ENCODE measurements at regions not wholly inside any gene's neighbourhood (a gene's known extent, or its start where the extent isn't known, plus 50 kb on each side); places are given as distances from the start of the nearest gene placed in this dataset.
A peak's percentile ranks its signal among the peaks of the same experiment; 100 is the strongest.

- no peaks in the 10 kb centered on the region for H3K27me3 ChIP-seq
- no peak for TF ChIP-seq CTCF (IDR thresholded peaks at IDR 0.05)
Measured at GRCh38 chr11:104781719-104782376, 116.4 kb downstream of the CASP12 start.

GRCh38 chr11:104781037-104781436 lies 117.2 kb downstream of the CASP12 start:
- intact Hi-C loops (cut with DNase I): no loop called here
- DNase-seq (no peak), ATAC-seq (no peak)
- no peaks in the 10 kb centered on the region for H3K27me3 ChIP-seq
- no peak overlapping the region for H3K27ac ChIP-seq
- TF ChIP-seq CTCF (IDR thresholded peaks at IDR 0.05): no peak
- H3K36me3 ChIP-seq: no peaks in the 10 kb centered on the region
- H3K4me3 ChIP-seq: no peak overlapping the region
- no peaks in the 10 kb centered on the region for H3K4me1 ChIP-seq
- no peaks in the 10 kb centered on the region for H3K9me3 ChIP-seq

More at GRCh38 chr11:104781719-104782376, 116.4 kb downstream of the CASP12 start:
- intact Hi-C loops (cut with DNase I): no loop called here
- Histone ChIP-seq H3K4me1 (no peaks in the 10 kb centered on the region), H3K4me3 (no peak overlapping the region), H3K27ac (no peak overlapping the region), H3K36me3 (no peaks in the 10 kb centered on the region), H3K9me3 (no peaks in the 10 kb centered on the region)
- no peak for ATAC-seq
- no peak for DNase-seq

GRCh38 chr11:104776501-104777170 lies 121.6 kb downstream of the CASP12 start:
- no peaks in the 10 kb centered on the region for H3K27me3 ChIP-seq
- H3K36me3 ChIP-seq: no peaks in the 10 kb centered on the region
- H3K4me1 ChIP-seq: peaks cover 0 to 8% of the 10 kb centered on the region in 2 donors
- H3K27ac ChIP-seq: no peak overlapping the region
- no peak for ATAC-seq
- H3K9me3 ChIP-seq: no peaks in the 10 kb centered on the region
- no peak for TF ChIP-seq CTCF (IDR thresholded peaks at IDR 0.05)
- DNase-seq: no peak
- no peak overlapping the region for H3K4me3 ChIP-seq
- intact Hi-C loops (cut with DNase I): no loop called here

GRCh38 chr11:104774578-104774977 lies 123.7 kb downstream of the CASP12 start:
- Histone ChIP-seq H3K4me1 (peaks cover 0 to 8% of the 10 kb centered on the region in 2 donors), H3K36me3 (no peaks in the 10 kb centered on the region), H3K4me3 (no peak overlapping the region), H3K9me3 (no peaks in the 10 kb centered on the region), H3K27me3 (no peaks in the 10 kb centered on the region), H3K27ac (no peak overlapping the region)
- TF ChIP-seq CTCF (IDR thresholded peaks at IDR 0.05): no peak
- no peak for ATAC-seq
- no peak for DNase-seq
- intact Hi-C loops (cut with DNase I): no loop called here

- H3K4me3 ChIP-seq: no peak overlapping the region
- intact Hi-C loops (cut with DNase I): no loop called here
- H3K27me3 ChIP-seq: no peaks in the 10 kb centered on the region
- peak; percentile 77 for ATAC-seq
- TF ChIP-seq CTCF (IDR thresholded peaks at IDR 0.05): no peak
- H3K9me3 ChIP-seq: no peaks in the 10 kb centered on the region
- H3K4me1 ChIP-seq: peaks cover 0 to 8% of the 10 kb centered on the region in 2 donors
- H3K36me3 ChIP-seq: no peaks in the 10 kb centered on the region
- peak in 2 of 4 donors; percentile 59 to 72 for DNase-seq
- H3K27ac ChIP-seq: no peak overlapping the region
Measured at GRCh38 chr11:104772806-104773241, 125.4 kb downstream of the CASP12 start.

All from left lung (tissue), 4 donors.